ENCODE measurements at regions not wholly inside any gene's neighbourhood (a gene's known extent, or its start where the extent isn't known, plus 50 kb on each side); places are given as distances from the start of the nearest gene placed in this dataset.
"Not testable (repeated sequence)": the region's sequence is repeated elsewhere in the genome, so short reads cannot be mapped to it uniquely, and the experiment has no call there.

- DNase-seq (ENCODE audit: low read depth, low spot score): no peak
Measured at GRCh38 chr1:234765672-234766071, 155.7 kb upstream of the IRF2BP2 start.

DNA sequence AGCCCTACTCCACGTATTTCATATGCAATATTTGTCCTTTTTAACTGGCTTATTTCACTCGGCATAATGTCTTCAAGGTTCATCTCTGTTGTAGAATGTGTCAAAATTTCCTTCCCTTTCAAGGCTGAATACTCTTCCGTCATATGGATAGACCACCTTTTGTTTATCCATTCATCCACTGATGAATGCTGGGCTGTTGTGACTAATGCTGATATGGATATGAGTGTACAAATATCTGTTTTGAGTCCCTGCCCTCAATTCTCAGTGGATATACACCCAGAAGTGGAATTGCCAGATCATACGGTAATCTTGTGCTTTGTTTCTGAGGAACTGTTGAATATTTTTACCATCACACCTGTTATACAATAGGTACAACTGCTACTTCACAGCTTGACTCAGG lies 155.2 kb upstream of the IRF2BP2 start:
- DNase-seq (ENCODE audit: low read depth, low spot score): no peak

- DNase-seq (ENCODE audit: low read depth, low spot score): no peak
Measured at GRCh38 chr1:234763910-234764309, 153.9 kb upstream of the IRF2BP2 start.

- no peak for DNase-seq (ENCODE audit: low read depth, low spot score)
Measured at GRCh38 chr1:234763367-234763766, 153.4 kb upstream of the IRF2BP2 start.

DNA sequence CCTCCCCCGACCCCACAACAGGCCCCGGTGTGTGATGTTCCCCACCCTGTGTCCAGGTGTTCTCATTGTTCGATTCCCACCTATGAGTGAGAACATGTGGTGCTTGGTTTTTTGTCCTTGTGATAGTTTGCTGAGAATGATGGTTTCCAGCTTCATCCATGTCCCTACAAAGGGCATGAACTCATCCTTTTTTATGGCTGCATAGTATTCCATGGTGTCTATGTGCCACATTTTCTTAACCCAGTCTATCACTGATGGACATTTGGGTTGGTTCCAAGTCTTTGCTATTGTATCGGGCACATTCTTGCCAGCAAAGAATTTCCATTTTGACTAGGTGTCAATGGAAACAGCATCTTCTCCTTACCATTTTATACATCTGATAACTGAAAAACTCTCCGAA lies 152.1 kb upstream of the IRF2BP2 start:
- DNase-seq (ENCODE audit: low read depth, low spot score): not testable (repeated sequence)

- no peak for DNase-seq (ENCODE audit: low read depth, low spot score)
Measured at GRCh38 chr1:234760303-234760723, 150.3 kb upstream of the IRF2BP2 start.

- DNase-seq (ENCODE audit: low read depth, low spot score): no peak
Measured at GRCh38 chr1:234759888-234760287, 149.9 kb upstream of the IRF2BP2 start.

DNA sequence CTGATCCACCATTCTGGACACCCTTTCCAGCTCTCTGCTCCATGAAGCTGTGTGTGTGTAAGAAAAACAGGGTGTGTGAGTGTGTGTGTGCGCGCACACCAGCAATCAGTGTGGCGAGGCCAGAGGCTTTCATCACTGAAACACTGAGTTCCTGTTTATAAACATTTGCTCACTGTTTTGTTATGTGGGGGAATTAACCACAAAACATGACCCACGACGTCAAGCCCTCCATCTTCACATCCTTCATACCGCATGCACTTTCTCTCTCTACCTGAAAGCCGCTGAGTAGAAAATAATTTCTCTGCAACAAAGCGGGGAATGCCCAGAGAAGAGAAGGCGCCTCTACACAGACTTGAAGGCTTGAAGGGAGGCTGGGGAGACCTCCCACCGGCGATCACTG lies 148.9 kb upstream of the IRF2BP2 start:
- DNase-seq (ENCODE audit: low read depth, low spot score): no peak

DNA sequence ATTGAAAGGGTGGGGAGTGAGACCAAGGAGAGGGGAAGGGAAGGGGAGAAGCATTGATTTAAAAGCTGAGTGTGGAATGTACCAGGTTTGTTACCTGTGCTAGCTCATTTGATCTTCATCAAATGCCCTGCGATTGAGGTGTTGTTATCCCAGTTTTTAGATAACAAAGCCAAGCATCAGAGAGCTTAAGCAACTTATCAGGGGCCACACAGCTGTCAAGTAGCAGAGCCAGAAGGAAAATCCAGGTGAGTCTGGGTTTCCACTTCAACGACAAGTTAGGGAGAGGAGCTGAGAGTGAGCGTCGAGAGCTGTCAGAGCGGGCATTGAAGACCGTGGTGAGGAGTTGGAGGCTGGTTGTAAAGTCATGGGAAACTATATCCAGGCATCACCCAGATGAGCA lies 146.9 kb upstream of the IRF2BP2 start:
- DNase-seq (ENCODE audit: low read depth, low spot score): no peak

DNA sequence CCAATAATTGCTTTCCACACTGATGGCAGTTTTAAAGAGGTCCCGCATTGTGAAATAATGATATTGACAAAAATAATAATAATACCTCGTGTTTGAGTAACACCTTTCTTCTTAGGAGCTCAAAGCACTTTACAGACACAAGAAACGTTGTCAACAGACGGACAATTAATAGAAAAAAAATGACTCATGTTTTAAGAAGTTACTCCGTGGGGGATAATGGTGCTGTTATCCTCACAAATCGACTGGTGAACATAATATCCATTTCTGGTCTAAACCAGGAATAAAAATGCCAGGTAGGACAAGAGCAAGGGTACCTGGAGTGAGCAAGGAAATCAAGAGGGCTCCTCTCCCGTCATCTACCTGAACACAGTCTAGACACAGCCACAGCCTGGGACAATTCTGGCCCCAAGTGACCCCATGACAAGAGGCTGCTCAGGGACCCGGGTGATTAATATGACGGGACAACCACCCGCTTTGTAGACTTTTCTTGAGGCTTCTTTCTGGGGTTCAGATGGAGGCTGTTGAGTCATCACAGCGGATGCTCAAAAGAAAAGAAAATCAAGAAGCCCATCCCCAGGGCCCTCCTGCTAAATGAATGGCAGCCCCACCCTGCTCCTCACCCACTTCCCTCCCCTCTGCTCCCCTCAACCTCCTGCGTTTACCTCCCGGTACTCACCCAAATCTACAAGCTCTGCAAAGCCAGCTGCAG lies 146.2 kb upstream of the IRF2BP2 start:
- DNase-seq (ENCODE audit: low read depth, low spot score): no peak

GRCh38 chr1:234755449-234755863 lies 145.5 kb upstream of the IRF2BP2 start:
- DNase-seq (ENCODE audit: low read depth, low spot score): no peak

DNA sequence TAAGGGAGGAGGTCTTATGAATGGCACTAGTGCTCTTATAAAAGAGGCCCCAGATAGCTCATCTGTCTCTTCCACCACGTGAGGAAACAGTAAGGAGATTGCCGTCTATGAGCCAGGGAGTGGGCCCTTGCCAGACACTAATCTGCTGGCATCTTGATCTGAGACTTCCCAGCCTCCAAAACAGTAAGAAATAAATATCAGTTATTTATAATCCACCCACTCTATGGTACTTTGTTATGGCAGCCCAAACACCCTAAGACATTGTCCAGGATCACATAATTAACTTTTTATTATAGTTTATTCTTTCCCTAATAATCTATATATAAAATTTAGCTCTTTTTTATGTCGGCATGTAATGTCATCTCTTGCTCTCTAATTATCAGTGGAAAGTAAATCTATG lies 144.0 kb upstream of the IRF2BP2 start:
- DNase-seq (ENCODE audit: low read depth, low spot score): no peak

GRCh38 chr1:234752927-234753326 lies 142.9 kb upstream of the IRF2BP2 start:
- no peak for DNase-seq (ENCODE audit: low read depth, low spot score)

GRCh38 chr1:234751678-234752077 lies 141.7 kb upstream of the IRF2BP2 start:
- no peak for DNase-seq (ENCODE audit: low read depth, low spot score)

DNA sequence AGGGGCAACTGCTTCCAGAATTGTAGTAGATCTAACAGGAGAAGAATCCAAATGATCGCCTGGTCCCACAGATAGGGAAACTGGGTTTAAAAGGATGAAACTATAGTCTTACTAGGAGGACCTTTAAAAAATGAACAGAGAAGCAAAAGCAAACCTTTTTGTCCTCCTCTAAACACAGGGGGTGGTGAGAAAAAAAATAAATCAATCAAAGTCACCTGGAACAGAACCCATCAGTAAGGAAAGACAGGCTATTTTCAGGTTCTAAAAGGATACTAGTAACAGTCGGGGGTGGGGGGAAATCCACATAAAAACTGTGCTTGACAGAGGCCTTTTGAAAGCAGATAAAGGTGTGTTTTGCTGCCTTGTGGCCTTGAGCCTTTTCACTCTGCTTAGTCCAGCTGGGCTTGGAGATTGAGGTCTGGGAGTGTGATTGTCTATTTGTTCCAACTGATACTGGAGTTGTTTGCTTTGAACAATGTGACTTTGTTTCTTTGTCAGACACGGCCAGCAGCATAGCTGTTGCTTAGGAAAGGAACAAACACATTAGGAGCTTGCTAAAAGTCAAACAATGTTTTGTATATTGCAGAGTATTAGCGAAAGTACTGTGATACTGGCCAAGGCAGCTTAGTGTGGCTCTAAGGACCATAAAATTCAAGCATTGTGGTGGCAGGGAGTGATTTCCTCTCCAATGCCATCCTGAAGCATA lies 141.1 kb upstream of the IRF2BP2 start:
- no peak for DNase-seq (ENCODE audit: low read depth, low spot score)

DNA sequence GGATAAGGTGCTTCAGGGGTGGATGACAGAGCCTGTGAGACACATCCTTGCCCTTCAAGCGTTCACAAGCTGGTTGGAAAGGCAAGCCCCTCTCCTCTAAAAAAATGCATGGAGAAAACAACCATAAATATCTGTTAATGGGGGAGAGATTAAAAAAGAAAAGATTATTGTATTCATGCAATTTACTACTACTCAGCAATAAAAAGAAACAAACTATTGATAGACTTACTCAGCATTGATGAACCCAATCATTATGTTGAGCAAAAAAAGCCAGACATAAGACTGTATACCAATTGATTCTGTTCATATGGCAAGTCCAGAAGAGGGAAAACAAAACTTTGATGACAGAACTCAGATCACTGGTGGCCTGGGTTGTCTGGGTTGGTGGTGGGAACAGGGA lies 138.7 kb upstream of the IRF2BP2 start:
- no peak for DNase-seq (ENCODE audit: low read depth, low spot score)

DNA sequence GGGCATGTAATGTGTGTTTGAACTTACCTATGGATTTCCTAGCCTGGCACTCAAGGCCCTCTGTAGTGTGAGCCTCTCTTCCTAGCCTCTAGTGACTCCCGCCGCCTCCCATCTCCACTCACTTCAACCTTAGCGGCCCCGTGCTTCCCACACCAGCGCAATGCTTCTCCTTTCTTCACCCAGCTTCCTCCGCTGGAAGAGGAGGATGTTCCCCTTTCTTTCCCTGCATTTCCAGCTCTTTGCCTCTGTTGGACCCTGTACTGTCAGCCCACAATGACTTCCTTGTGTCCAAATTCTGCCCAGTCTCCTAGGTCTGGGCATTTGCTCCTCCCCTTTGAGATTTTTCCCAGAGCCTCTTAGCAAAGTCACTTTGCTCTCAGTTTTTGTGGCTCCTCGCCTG lies 138.1 kb upstream of the IRF2BP2 start:
- no peak for DNase-seq (ENCODE audit: low read depth, low spot score)

DNA sequence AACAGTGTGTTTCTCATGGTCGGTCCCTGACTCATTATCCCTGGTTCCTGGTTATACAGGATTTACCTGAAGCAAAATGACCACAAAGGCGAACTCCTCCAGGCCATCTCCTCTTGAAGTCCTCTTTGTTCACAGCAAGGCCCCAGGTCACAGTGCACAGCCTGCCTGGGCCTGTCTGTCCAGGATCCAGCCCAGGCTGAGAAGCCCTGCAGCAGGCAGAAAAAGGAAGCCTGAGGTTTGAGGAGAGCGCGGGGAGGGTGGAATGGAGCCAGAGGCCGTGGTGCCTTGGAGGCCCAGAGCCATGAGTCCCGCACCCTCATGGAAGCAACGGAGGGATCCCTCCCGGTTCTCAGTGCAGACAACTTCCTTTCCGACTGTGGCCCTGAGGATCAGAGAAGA lies 136.8 kb upstream of the IRF2BP2 start:
- no peak for DNase-seq (ENCODE audit: low read depth, low spot score)

DNA sequence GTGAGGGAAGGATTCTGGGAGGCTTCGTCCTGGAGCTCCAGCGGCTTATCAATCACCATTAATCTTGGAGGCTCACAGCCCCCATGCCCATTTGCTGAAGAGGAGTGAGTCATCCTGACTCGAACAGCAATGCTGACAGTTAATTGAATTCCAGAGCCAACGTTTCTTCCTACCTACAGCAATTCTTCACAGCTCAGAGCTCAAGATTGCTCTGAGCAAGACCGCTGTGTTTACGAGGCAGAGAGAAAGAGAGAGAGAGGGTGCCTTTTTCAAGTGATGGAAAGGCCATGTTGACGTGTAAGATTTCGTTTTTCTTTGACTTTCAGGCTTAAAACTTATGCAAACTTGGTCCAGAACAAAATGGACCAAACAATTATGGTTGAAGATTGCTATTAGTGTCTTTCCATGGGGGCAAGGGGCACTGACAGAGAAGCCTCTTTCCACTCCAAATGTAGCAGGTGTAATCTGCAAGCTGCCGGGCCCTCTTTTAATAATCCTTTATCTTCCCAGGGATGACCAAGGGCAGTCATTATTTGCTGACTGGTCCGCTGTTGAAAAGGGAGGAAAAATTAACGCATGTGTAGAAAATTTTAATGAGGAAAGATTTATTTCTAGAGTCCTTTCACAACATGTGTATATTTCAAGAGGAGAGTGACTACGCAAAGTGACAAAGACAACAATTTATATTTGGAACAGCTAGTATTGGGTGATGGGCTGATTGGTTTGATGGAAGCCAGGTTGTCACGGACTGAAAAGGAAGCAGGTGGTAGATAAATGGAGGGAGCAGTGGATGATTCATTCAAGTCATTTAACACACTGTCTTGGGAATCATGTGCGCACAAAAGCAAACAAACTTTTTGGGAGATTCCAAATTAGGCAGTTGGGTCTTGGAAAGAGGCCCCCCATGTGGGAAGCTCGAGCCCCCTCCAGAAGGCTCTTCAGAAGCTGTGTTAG lies 136.1 kb upstream of the IRF2BP2 start:
- peak; percentile 35 for DNase-seq (ENCODE audit: low read depth, low spot score)

GRCh38 chr1:234745276-234745675 lies 135.3 kb upstream of the IRF2BP2 start:
- DNase-seq (ENCODE audit: low read depth, low spot score): no peak

DNA sequence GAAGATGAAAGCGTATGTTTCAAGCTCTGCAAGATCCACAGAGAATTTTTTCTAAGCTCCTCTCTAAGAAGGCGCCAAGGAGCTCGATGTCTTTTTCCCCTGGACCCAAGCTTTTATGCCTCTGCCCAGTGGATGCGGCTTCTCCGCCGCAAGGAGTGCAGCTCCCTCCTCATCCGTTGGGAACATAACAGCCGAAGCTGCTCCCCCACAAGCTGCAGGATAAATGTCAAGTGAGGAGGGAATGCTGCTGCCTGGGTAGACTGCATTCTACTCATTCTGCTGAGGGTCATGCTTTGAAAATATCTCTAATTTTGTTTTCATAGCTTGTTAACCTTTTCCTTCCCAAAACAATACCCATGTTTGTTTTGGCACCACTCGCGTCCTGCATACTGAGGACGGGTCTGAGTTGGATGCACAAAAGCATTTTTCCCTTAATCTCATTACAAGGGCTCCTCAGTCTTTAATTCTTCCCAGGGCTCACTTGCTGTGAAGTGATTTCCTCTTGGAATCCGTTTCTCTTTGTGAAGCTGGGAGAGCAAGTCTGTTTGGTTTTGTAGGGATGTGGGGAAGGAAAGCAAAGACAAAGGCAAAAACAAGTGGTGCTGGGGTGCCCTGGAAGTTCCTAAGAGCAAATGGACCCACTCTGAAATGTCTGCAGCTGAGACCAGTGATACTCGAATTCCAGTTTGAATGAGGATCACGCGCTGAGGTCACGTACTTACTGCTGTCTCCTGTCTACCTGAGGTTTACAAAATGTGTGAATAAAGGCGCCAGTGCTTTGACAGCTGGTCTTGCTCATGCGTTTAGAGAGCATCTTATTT lies 134.0 kb upstream of the IRF2BP2 start:
- peak; percentile 98 for DNase-seq (ENCODE audit: low read depth, low spot score)

Data from pulmonary artery endothelial cell (primary cell).